ENCODE measurements at regions not wholly inside any gene's neighbourhood (a gene's known extent, or its start where the extent isn't known, plus 50 kb on each side); places are given as distances from the start of the nearest gene placed in this dataset.
"Not testable (repeated sequence)": the region's sequence is repeated elsewhere in the genome, so short reads cannot be mapped to it uniquely, and the experiment has no call there.

GRCh38 chr7:65503434-65504152 lies 129.9 kb downstream of the ZNF92 start:
- H3K36me3 Mint-ChIP-seq, result no peaks in the 10 kb centered on the region
- H3K4me3 Mint-ChIP-seq, result no peak overlapping the region
- no peaks in the 10 kb centered on the region for H3K9me3 Mint-ChIP-seq (ENCODE audit: low read depth)
- peaks cover 2% of the 10 kb centered on the region for H3K27me3 Mint-ChIP-seq
- H3K27ac Mint-ChIP-seq, result no peak overlapping the region
- no peaks in the 10 kb centered on the region for H3K4me1 Mint-ChIP-seq (ENCODE audit: low read depth)

GRCh38 chr7:65504504-65505319 lies 131.1 kb downstream of the ZNF92 start:
- H3K4me1 Mint-ChIP-seq (ENCODE audit: low read depth); H3K27me3 Mint-ChIP-seq; H3K27ac Mint-ChIP-seq; H3K9me3 Mint-ChIP-seq (ENCODE audit: low read depth); H3K36me3 Mint-ChIP-seq; H3K4me3 Mint-ChIP-seq: not testable (repeated sequence)

GRCh38 chr7:65505320-65505633 lies 131.6 kb downstream of the ZNF92 start:
- not testable (repeated sequence) for H3K27ac Mint-ChIP-seq; H3K4me3 Mint-ChIP-seq; H3K4me1 Mint-ChIP-seq (ENCODE audit: low read depth); H3K36me3 Mint-ChIP-seq; H3K9me3 Mint-ChIP-seq (ENCODE audit: low read depth); H3K27me3 Mint-ChIP-seq

GRCh38 chr7:65508581-65509367 lies 135.1 kb downstream of the ZNF92 start:
- H3K27ac Mint-ChIP-seq; H3K9me3 Mint-ChIP-seq (ENCODE audit: low read depth); H3K36me3 Mint-ChIP-seq; H3K4me1 Mint-ChIP-seq (ENCODE audit: low read depth): not testable (repeated sequence)
- peaks cover 13% of the 10 kb centered on the region for H3K27me3 Mint-ChIP-seq
- H3K4me3 Mint-ChIP-seq, result peak overlapping the region; percentile 7

- H3K27ac Mint-ChIP-seq, result no peak overlapping the region
Observed at GRCh38 chr7:65509368-65510186, 135.9 kb downstream of the ZNF92 start.

GRCh38 chr7:65510187-65510538 lies 136.5 kb downstream of the ZNF92 start:
- H3K4me1 Mint-ChIP-seq (ENCODE audit: low read depth); H3K36me3 Mint-ChIP-seq; H3K9me3 Mint-ChIP-seq (ENCODE audit: low read depth): not testable (repeated sequence)
- H3K27ac Mint-ChIP-seq, result peak overlapping the region; percentile 1
- H3K4me3 Mint-ChIP-seq, result peak overlapping the region; percentile 85
- H3K27me3 Mint-ChIP-seq, result peaks cover 15% of the 10 kb centered on the region

More at GRCh38 chr7:65509368-65510186, 135.9 kb downstream of the ZNF92 start:
- Mint-ChIP-seq H3K4me1 (ENCODE audit: low read depth) (peaks cover 6% of the 10 kb centered on the region), H3K27me3 (peaks cover 13% of the 10 kb centered on the region), H3K36me3 (peaks cover 6% of the 10 kb centered on the region), H3K4me3 (peak overlapping the region; percentile 85), H3K9me3 (ENCODE audit: low read depth) (no peaks in the 10 kb centered on the region)

- not testable (repeated sequence) for H3K27ac Mint-ChIP-seq; H3K27me3 Mint-ChIP-seq; H3K4me1 Mint-ChIP-seq (ENCODE audit: low read depth); H3K9me3 Mint-ChIP-seq (ENCODE audit: low read depth); H3K4me3 Mint-ChIP-seq; H3K36me3 Mint-ChIP-seq
Observed at GRCh38 chr7:65519751-65520150, 146.1 kb downstream of the ZNF92 start.

- not testable (repeated sequence) for H3K27ac Mint-ChIP-seq; H3K4me1 Mint-ChIP-seq (ENCODE audit: low read depth); H3K36me3 Mint-ChIP-seq; H3K4me3 Mint-ChIP-seq; H3K9me3 Mint-ChIP-seq (ENCODE audit: low read depth); H3K27me3 Mint-ChIP-seq
Observed at GRCh38 chr7:65545465-65546161, 172.0 kb downstream of the ZNF92 start.

- H3K4me1 Mint-ChIP-seq (ENCODE audit: low read depth); H3K9me3 Mint-ChIP-seq (ENCODE audit: low read depth); H3K27ac Mint-ChIP-seq; H3K4me3 Mint-ChIP-seq; H3K36me3 Mint-ChIP-seq; H3K27me3 Mint-ChIP-seq: not testable (repeated sequence)
Observed at GRCh38 chr7:65549589-65550443, 176.2 kb downstream of the ZNF92 start.

GRCh38 chr7:65550444-65550809 lies 176.8 kb downstream of the ZNF92 start:
- not testable (repeated sequence) for H3K27ac Mint-ChIP-seq; H3K27me3 Mint-ChIP-seq; H3K9me3 Mint-ChIP-seq (ENCODE audit: low read depth); H3K4me1 Mint-ChIP-seq (ENCODE audit: low read depth); H3K36me3 Mint-ChIP-seq; H3K4me3 Mint-ChIP-seq

GRCh38 chr7:65551042-65551441 lies 177.4 kb downstream of the ZNF92 start:
- not testable (repeated sequence) for H3K36me3 Mint-ChIP-seq; H3K4me3 Mint-ChIP-seq; H3K27ac Mint-ChIP-seq; H3K9me3 Mint-ChIP-seq (ENCODE audit: low read depth); H3K4me1 Mint-ChIP-seq (ENCODE audit: low read depth); H3K27me3 Mint-ChIP-seq

GRCh38 chr7:65554553-65555476 lies 181.2 kb downstream of the ZNF92 start:
- not testable (repeated sequence) for H3K36me3 Mint-ChIP-seq; H3K4me1 Mint-ChIP-seq (ENCODE audit: low read depth); H3K9me3 Mint-ChIP-seq (ENCODE audit: low read depth); H3K27me3 Mint-ChIP-seq; H3K4me3 Mint-ChIP-seq; H3K27ac Mint-ChIP-seq

GRCh38 chr7:65558584-65558983 lies 184.9 kb downstream of the ZNF92 start:
- H3K4me1 Mint-ChIP-seq (ENCODE audit: low read depth); H3K27ac Mint-ChIP-seq; H3K9me3 Mint-ChIP-seq (ENCODE audit: low read depth); H3K27me3 Mint-ChIP-seq; H3K4me3 Mint-ChIP-seq; H3K36me3 Mint-ChIP-seq: not testable (repeated sequence)

Measured in activated naive CD8-positive, alpha-beta T cell (primary cell).